M059J (cell line): ENCODE measurements at regions not wholly inside any gene's neighbourhood (a gene's known extent, or its start where the extent isn't known, plus 50 kb on each side); places are given as distances from the start of the nearest gene placed in this dataset.
A peak's percentile ranks its signal among the peaks of the same experiment; 100 is the strongest.
"Not testable (repeated sequence)": the region's sequence is repeated elsewhere in the genome, so short reads cannot be mapped to it uniquely, and the experiment has no call there.

Source experiments
- DNase-seq: peaks from one replicate; pipeline ENCODE4 v3.0.0-alpha.2; 2012; ENCODE audit warnings: low read depth

GRCh38 chr3:20552605-20553275 is 366.7 kb upstream of the SGO1 start:
- DNase-seq, result no peak

DNA sequence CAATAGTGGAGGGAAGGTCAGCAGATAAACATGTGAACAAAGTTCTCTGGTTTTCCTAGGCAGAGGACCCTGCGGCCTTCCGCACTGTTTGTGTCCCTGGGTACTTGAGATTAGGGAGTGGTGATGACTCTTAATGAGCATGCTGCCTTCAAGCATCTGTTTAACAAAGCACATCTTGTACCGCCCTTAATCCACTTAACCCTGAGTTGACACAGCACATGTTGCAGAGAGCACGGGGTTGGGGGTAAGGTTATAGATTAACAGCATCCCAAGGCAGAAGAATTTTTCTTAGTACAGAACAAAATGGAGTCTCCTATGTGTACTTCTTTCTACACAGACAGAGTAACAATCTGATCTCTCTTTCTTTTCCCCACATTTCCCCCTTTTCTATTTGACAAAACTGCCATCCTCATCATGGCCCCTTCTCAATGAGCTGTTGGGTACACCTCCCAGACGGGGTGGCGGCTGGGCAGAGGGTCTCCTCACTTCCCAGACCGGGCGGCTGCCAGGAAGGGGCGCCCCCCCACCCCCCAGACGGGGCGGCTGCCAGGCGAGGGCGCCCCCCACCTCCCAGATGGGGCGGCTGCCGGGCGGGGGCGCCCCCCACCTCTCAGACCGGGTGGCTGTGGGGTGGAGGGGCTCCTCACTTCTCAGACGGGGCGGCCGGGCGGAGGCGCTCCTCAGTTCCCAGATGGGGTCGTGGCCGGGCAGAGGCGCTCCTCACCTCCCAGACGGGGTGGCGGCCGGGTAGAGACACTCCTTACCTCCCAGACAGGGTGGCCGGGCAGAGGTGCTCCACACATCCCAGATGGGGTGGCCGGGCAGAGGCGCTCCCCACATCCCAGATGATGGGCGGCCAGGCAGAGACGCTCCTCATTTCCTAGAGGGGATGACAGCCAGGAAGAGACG is 361.6 kb upstream of the SGO1 start:
- not testable (repeated sequence) for DNase-seq

DNA sequence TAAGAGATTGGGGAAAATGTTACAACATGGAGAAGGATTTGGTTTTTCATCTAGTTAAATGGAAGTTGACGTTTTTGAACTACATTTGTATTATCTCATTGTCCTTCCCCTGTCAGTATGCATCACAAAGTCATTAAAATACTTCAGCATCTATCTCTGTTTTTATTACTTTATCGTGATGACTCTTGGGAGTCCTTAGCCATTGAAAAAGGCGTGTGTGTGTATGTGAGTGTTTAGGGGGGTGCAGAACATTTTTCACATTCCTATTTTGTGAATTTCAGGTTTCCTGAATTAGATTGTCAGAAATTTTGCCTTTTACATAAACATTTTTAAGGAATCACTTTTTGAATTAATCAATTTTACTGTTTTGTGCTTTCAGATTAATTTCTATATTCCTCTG is 360.6 kb upstream of the SGO1 start:
- DNase-seq, result no peak

DNA sequence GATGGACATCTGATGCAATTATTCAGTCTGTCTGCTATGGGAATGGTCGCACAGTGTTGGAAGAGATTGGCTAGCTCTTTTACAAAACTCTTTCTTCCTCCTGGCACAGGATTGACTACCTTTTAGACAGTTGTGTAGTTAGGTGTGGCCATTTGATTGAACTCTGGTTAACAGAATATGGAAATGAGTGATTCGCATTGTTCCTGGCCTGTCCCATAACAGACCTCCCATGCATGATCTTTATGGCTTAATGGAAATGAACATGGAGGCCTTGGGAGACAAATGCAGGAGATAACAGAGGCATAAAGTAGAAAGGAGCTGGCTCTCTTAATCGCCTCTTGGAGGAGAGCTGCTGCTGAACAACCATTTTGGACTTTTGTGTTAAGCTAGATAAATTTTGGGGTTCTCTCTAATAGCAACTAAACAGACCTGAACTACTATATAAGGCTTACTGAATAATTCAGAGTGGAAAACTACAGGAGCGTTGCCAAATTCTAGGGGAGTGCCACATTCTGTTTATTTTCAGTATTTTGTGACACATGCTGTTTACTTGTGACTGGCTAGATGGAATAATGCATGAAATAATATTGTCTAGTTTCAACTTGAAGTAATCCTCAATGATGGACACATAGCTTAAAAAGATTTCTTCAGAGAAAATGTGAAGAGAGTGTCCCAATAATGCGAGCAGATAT is 357.7 kb upstream of the SGO1 start:
- no peak for DNase-seq

DNA sequence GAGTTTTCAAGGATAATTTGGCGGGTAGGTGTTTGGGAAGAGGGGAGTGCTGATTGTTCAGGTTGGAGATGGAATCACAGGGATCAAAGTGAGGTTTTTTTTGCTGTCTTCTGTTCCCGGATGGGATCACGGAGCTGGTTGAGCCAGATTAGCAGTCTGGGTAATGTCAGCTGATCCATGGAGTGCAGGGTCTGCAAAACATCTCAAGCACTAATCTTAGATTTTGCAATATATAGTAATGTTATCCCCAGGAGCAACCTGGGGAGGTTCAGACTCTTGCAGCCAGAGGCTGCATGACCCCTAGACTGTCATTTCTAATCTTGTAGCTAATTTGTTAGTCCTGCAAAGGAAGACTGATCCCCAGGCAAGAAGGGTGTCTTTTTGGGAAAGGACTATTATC is 354.1 kb upstream of the SGO1 start:
- no peak for DNase-seq

DNA sequence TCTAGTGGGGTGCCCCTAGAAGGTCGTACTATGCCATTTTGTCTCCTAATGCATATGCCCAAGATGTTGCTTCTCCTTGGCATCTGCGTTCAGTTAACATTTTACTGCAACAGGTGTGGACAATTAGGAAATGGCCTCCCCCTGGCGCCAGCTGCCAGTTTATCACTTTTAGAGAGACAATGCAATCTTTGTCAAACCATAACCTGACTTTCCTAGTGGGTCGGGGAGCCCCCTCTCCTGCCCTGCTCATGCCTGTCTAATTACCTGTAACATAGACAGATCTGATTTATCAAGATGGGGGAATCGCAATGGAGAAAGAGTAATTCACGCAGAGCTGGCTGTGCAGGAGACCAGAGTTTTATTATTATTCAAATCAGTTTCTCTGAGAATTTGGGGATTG is 353.7 kb upstream of the SGO1 start:
- DNase-seq, result no peak

GRCh38 chr3:20537234-20537633 is 351.2 kb upstream of the SGO1 start:
- no peak for DNase-seq

DNA sequence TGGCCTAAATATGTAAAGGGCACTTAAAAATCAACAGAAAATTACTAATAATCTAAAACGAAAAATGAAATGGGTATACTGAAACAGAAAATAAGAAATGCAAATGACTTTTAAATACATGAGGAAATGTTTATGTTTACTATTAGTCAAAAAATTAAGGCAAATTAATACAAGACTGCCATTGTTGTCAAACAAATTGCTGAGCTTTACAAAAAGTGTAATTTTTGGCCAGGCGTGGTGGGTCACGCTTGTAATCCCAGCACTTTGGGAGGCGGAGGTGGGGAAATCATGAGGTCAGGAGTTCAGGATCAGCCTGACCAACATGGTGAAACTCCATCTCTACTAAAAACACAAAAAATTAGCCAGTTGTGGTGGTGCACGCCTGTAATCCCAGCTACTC is 343.9 kb upstream of the SGO1 start:
- DNase-seq, result no peak

DNA sequence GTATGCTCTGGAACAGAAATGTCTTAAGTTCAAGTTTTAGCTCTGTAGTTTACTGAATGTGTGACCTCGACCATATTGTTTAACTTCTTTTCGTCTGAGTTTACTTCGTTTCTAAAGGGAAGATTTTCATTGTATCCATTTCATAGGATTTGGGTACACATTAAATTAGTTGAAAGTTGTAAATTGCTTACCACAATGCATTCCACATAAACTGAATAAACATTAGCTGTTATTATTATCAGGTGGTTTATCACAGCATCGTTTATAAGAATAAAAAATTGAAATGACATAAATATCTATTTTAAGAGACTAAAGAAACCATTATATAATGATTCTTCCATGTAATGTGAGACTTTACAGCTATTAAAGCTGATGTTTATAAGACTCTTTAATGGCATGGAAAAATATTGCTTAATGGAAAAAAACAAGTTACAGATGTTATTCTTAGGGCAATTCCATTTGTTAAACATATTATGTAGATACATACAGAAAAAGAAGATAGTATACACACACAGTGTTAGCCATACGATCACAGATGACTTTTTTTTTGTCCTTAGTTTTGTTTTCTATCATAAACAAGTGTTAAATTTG is 342.3 kb upstream of the SGO1 start:
- DNase-seq, result no peak

DNA sequence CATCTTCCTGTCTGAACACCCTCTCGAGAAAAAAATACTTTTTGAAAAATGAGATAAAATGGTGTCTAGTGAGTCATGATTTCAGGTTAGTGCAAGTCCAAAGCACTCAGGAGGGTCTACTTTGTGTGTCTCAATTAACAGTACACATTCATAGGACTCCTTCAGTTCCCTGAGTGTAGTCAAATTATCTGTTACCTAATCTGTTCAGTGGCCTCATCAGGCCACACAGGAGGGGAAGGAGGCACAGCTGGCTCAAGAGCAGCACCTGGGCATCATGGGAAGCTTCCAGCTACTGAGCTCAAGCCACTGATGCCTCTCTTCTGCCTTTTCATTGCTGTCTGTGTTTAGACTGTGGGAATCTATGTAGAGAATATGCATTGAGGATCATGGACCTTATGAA is 341.4 kb upstream of the SGO1 start:
- DNase-seq, result no peak

DNA sequence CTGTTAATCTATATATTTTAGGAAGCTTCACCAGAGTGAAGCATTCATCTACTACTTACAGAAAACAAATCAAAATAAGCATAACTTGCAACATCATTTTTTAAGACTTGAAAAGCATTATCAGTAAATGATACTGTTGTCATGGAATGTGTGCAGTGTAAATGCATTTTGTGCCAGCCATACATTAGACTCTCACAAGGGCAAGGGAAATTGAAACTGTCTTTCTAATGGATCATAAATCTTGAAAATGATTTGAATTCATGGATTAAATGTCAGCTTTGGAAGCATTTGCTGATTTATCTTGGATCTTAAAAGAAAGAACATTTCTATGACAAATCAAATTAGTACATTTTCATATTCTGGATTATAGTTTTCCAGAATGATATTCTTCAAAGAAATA is 338.3 kb upstream of the SGO1 start:
- DNase-seq, result no peak

DNA sequence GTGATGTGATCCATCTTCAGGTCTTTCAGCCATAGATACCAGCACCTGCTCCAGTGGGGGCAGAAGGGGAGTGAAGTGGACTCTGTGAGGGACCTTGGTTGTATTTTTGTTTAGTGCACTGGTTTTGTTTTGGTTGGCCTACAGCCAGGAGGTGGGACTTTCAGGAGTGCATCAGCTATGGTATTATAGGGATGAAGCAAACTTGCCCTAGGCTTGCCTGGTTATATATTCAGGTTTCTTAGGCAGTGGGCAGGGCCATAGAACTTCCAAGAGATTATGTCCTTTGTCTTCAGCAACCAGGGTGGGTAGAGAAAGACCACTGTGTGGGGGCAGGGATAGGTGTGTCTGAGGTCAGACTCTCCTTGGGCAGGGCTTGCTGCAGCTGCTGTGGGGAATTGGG is 337.3 kb upstream of the SGO1 start:
- no peak for DNase-seq

GRCh38 chr3:20517316-20517715 is 331.3 kb upstream of the SGO1 start:
- DNase-seq, result not testable (repeated sequence)

- DNase-seq, result no peak
These were observed 330.3 kb upstream of the SGO1 start for GRCh38 chr3:20516311-20516710.

GRCh38 chr3:20515834-20516233 is 329.8 kb upstream of the SGO1 start:
- DNase-seq, result no peak

DNA sequence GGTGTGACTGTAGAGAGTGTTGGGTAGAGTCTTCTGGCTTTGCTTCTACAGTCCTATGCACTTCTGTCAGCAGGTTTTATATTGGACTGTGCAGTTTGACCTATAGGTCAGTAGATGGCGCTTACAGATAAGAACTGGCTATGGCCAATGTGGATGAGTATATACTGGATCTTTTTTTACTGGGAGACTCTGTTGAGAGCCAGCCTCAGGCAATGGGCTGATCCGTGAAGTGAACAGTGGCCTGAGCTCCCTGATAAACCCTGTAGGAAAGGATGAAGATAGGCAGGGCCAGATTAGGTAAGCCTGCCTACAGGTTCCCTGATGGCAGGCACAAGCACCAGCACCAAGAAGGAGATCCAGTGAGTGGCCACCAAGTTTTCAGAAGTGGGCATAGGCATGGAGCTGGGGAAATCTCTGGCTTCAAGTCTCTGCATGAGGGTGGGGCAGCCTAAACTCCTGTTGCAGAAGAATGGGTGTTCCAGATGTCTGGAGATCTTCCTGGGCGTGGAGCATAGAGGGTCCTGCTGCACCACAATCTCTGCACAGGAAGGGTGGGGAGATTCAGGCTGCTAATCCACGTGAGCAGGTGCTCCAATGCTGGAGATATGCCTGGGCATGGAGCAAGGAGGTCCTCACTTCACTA is 326.0 kb upstream of the SGO1 start:
- peak; percentile 62 for DNase-seq

DNA sequence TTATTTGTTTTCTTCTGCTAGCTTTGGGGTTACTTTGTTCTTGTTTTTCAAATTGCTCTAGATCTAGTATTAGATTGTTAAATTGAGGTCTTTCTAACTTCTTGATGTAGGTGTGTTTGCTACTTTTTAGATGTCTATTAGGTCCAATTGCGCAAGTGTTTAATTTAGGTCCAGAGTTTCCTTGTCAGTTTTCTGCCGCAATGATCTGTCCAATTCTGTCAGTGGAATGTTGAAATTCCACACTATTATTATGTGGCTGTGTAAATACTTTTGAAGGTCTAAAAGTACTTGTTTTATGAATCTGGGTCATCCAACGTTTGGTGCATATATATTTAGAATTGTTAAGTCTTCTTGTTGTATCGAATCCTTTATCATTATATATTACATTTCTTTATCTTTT is 324.4 kb upstream of the SGO1 start:
- DNase-seq, result no peak

DNA sequence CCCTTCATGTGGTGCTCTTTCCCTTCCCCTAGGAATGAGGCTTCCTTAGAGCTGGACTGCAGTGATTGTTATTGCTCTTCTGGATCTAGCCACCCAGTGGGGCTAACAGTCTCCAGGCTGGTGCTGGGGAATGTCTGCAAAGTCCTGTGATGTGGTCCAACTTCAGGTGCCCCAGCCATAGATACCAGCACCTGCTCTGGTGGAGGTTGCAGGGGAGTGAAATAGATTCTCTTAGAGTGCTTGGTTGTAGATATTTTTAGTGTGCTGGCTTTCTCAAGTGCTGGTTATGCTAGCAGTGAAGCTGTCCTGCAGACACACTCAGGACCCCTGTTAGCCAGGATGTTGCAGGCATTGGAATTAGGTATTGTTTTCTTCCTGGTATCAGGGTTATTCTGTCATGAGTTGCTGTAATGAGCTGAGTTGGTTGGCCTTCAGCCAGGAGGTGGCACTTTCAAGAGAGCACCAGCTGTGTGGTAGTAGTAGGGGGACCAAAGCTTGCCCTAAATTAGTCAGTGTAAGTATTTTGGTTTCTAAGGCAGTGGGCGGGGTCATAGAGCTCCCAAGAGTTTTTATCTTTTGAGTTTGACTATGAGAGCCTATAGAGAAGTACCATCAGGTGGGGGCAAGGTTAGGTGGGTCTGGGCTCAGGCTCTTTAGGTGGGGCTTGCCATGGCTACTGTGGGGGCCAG is 317.5 kb upstream of the SGO1 start:
- no peak for DNase-seq

GRCh38 chr3:20490996-20491395 is 305.0 kb upstream of the SGO1 start:
- peak; percentile 27 for DNase-seq

- no peak for DNase-seq
These were observed 302.1 kb upstream of the SGO1 start for GRCh38 chr3:20488151-20488550.

DNA sequence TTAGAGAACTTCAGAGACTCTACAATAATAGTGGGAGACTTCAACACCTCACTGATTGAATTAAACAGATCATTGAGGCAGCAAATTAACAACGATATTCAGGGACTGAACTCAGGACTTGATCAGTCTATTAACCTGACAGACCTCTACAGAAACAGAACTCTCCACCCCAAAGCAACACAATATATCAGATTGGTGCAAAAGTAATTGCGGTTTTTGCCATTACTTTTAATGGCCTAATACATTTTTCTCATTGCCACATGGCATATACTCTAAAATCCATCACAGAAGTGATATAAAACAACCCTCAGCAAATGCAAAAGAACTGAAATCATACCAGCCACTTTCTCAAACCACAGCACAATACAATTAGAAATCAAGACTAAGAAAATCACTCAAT is 298.1 kb upstream of the SGO1 start:
- no peak for DNase-seq
